ENCODE measurements at regions not wholly inside any gene's neighbourhood (a gene's known extent, or its start where the extent isn't known, plus 50 kb on each side); places are given as distances from the start of the nearest gene placed in this dataset.

GRCh38 chr3:105972069-105972468 lies 103.3 kb upstream of the CBLB start:
- no peak for TF ChIP-seq CTCF (IDR thresholded peaks at IDR 0.05)
- TF ChIP-seq POLR2A (IDR thresholded peaks at IDR 0.05) = no peak

Data from Peyer's patch (tissue), 4 donors.